Fibroblast of skin of scalp (primary cell): ENCODE measurements at regions not wholly inside any gene's neighbourhood (a gene's known extent, or its start where the extent isn't known, plus 50 kb on each side); places are given as distances from the start of the nearest gene placed in this dataset.
A peak's percentile ranks its signal among the peaks of the same experiment; 100 is the strongest.

Experiments
- DNase-seq: peaks from one replicate; pipeline ENCODE4 v3.0.0-alpha.2; 2013

GRCh38 chr10:128864554-128865295 lies 602.3 kb upstream of the MGMT start:
- no peak for DNase-seq

- DNase-seq: no peak
Measured at GRCh38 chr10:128865436-128866195, 601.4 kb upstream of the MGMT start.

GRCh38 chr10:128866551-128866950 lies 600.5 kb upstream of the MGMT start:
- peak; percentile 26 for DNase-seq

- DNase-seq: no peak
Measured at GRCh38 chr10:128867210-128867609, 599.8 kb upstream of the MGMT start.

- no peak for DNase-seq
Measured at GRCh38 chr10:128867819-128868218, 599.2 kb upstream of the MGMT start.

- DNase-seq: no peak
Measured at GRCh38 chr10:128868481-128868880, 598.6 kb upstream of the MGMT start.

GRCh38 chr10:128869101-128869749 lies 597.8 kb upstream of the MGMT start:
- DNase-seq: peak; percentile 16

- no peak for DNase-seq
Measured at GRCh38 chr10:128870830-128871597, 596.0 kb upstream of the MGMT start.

- no peak for DNase-seq
Measured at GRCh38 chr10:128871671-128872231, 595.3 kb upstream of the MGMT start.

- DNase-seq: no peak
Measured at GRCh38 chr10:128873411-128874054, 593.5 kb upstream of the MGMT start.

GRCh38 chr10:128874331-128874730 lies 592.7 kb upstream of the MGMT start:
- DNase-seq: no peak

- peak; percentile 23 for DNase-seq
Measured at GRCh38 chr10:128875030-128875744, 591.9 kb upstream of the MGMT start.

- DNase-seq: peak; percentile 81
Measured at GRCh38 chr10:128875956-128876736, 590.9 kb upstream of the MGMT start.

- DNase-seq: no peak
Measured at GRCh38 chr10:128877141-128877540, 589.9 kb upstream of the MGMT start.

GRCh38 chr10:128877936-128878335 lies 589.1 kb upstream of the MGMT start:
- DNase-seq: no peak

GRCh38 chr10:128879030-128879429 lies 588.0 kb upstream of the MGMT start:
- no peak for DNase-seq

- DNase-seq: no peak
Measured at GRCh38 chr10:128879441-128880140, 587.5 kb upstream of the MGMT start.

- no peak for DNase-seq
Measured at GRCh38 chr10:128880159-128880725, 586.8 kb upstream of the MGMT start.

- no peak for DNase-seq
Measured at GRCh38 chr10:128881086-128881485, 586.0 kb upstream of the MGMT start.
